BE2C (cell line): ENCODE measurements at regions not wholly inside any gene's neighbourhood (a gene's known extent, or its start where the extent isn't known, plus 50 kb on each side); places are given as distances from the start of the nearest gene placed in this dataset.
A peak's percentile ranks its signal among the peaks of the same experiment; 100 is the strongest.

Experiments
- DNase-seq: peaks from one replicate; pipeline ENCODE4 v3.0.0-alpha.2; 2020
- H3K27me3 ChIP-seq: fragments of 250-450 bp; sonication (Bioruptor Pico); 2 replicates; pipeline ENCODE4 v1.5.1; 2020; ENCODE audit warnings: mild to moderate bottlenecking
- H3K36me3 ChIP-seq: fragments of 250-450 bp; sonication (Bioruptor Pico); 2 replicates; pipeline ENCODE4 v1.5.1; 2020; ENCODE audit warnings: mild to moderate bottlenecking
- H3K4me1 ChIP-seq: fragments of 250-450 bp; sonication (Bioruptor Pico); 2 replicates; pipeline ENCODE4 v1.5.1; 2020
- H3K4me3 ChIP-seq: 2 replicates; pipeline ENCODE4 v1.5.1; 2011; ENCODE audit warnings: low read depth, low read length
- H3K9me3 ChIP-seq: fragments of 250-450 bp; sonication (Bioruptor Pico); 2 replicates; pipeline ENCODE4 v1.5.1; 2020
- CTCF ChIP-seq: IDR thresholded peaks from 2 replicates; pipeline ENCODE4 v1.5.1; 2012; ENCODE audit warnings: mild to moderate bottlenecking, low read depth, low read length

DNA sequence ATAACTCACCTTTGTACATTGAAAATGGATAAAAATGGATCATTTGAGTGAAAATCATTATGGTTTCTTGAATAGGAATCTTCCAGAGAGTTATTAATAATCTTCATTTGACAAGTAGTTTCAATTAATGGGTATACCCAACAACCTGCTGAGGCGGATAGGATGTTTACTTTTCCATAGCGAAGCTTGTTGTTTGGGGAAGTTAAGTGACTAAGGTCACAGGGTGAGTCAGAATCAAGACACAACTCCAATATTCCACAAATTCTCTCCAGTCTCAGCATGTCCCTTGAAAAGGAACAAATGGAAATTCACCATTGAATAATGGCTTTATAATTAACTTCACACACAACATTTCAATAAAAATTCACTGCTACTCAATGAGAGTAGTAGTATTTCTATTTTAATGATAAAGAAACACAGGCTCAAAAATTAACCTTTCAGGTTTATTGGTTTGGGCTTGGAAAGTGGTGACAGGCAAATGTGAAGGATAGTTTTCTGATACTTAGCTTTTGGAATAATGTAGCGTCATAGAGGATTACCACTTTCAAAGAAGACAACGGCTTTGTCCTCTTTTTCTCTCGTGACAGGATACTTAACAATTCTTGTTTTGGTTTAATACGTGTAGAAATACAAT lies 211.3 kb downstream of the GPD2 start:
- no peak overlapping the region for H3K4me3 ChIP-seq
- DNase-seq, result no peak
- no peaks in the 10 kb centered on the region for H3K36me3 ChIP-seq
- H3K4me1 ChIP-seq, result no peaks in the 10 kb centered on the region
- TF ChIP-seq CTCF, result no peak
- no peaks in the 10 kb centered on the region for H3K27me3 ChIP-seq
- H3K9me3 ChIP-seq, result no peaks in the 10 kb centered on the region

DNA sequence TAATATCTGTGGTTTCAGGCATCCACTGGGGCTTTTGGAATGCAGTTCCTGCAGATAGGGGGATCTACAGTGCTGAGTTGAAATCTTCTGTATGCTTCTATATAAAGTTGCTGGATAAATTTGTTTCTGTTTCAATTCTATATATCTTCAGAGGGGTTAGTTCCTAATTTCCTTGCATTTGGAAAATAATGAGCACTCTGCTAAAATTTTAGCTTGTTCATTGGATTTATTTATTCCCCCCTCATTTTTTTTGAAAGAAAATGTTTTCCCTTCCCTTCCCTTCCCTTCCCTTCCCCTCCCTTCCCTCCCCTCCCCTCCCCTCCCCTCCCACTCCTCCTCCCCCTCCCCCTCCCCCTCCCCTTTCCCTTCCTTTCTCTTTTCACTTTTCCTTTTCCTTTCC lies 212.3 kb downstream of the GPD2 start:
- Histone ChIP-seq H3K4me1 (no peaks in the 10 kb centered on the region), H3K36me3 (no peaks in the 10 kb centered on the region)

GRCh38 chr2:156649596-156649995 lies 213.4 kb downstream of the GPD2 start:
- Histone ChIP-seq H3K36me3 (no peaks in the 10 kb centered on the region), H3K27me3 (no peaks in the 10 kb centered on the region), H3K9me3 (no peaks in the 10 kb centered on the region), H3K4me3 (no peak overlapping the region), H3K4me1 (no peaks in the 10 kb centered on the region)
- TF ChIP-seq CTCF, result no peak
- DNase-seq, result peak; percentile 20

More for the DNA sequence above, 212.3 kb downstream of the GPD2 start:
- no peaks in the 10 kb centered on the region for H3K27me3 ChIP-seq
- DNase-seq, result no peak
- no peaks in the 10 kb centered on the region for H3K9me3 ChIP-seq
- TF ChIP-seq CTCF, result no peak
- no peak overlapping the region for H3K4me3 ChIP-seq

DNA sequence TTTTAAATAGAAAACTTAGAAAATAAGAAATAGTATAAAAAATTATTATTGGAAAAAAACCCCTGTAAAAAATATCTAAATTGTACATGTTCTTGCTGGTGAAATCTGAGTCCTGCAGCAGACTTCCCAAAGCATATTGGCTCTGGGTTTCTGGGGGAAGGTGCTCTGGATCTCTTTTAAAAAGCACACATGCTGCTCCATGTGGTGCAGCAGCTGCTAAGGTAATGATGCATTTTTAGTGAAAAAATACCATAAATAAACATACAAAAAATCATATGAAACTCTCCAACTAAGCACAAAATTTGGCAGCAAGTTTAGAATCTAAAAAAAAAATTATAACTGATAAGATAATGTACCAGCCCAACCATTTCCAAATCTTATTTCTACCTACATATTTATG lies 216.5 kb downstream of the GPD2 start:
- Histone ChIP-seq H3K9me3 (no peaks in the 10 kb centered on the region), H3K36me3 (no peaks in the 10 kb centered on the region), H3K4me3 (no peak overlapping the region), H3K27me3 (no peaks in the 10 kb centered on the region), H3K4me1 (no peaks in the 10 kb centered on the region)
- TF ChIP-seq CTCF, result no peak
- no peak for DNase-seq

DNA sequence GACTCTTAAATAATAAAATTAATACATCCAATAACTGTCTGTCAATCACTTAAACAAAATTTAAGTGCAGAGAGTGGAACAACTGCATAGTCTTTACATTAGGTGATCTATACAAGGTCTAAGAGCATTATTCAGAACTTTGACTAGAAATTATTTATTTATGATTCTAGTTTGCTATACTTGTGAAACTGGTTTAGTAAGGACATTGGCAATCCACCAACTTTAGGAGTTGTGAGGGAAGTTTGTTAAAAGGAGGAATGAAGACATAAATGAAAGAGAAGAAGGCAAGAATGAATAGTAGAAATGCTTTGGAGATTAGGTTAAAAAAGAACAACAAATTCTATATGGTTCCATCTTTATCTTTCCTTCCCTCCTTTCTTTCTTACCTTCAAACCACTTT lies 217.5 kb downstream of the GPD2 start:
- no peaks in the 10 kb centered on the region for H3K27me3 ChIP-seq
- DNase-seq, result no peak

More for the DNA sequence above, 217.5 kb downstream of the GPD2 start:
- no peaks in the 10 kb centered on the region for H3K4me1 ChIP-seq
- no peak for TF ChIP-seq CTCF
- no peaks in the 10 kb centered on the region for H3K9me3 ChIP-seq
- no peaks in the 10 kb centered on the region for H3K36me3 ChIP-seq
- no peak overlapping the region for H3K4me3 ChIP-seq
